HG03439 (cell line): ENCODE measurements at regions not wholly inside any gene's neighbourhood (a gene's known extent, or its start where the extent isn't known, plus 50 kb on each side); places are given as distances from the start of the nearest gene placed in this dataset.

Experiments used
- ATAC-seq: cut with Tn5 transposase; IDR thresholded peaks from one replicate; pipeline ENCODE4 v1.9.1; 2021; ENCODE audit warnings: mild to moderate bottlenecking, moderate library complexity; ENCODE audit not compliant: unreplicated experiment

GRCh38 chr2:19141234-19142004, 217.0 kb downstream of the OSR1 start:
- ATAC-seq = no peak

GRCh38 chr2:19140463-19141208, 217.8 kb downstream of the OSR1 start:
- no peak for ATAC-seq

GRCh38 chr2:19139386-19139785, 219.0 kb downstream of the OSR1 start:
- ATAC-seq = no peak

GRCh38 chr2:19138264-19138825, 220.1 kb downstream of the OSR1 start:
- ATAC-seq = no peak

- ATAC-seq = no peak
Measured at GRCh38 chr2:19137433-19137832, 221.0 kb downstream of the OSR1 start.

- no peak for ATAC-seq
Measured at GRCh38 chr2:19132967-19133366, 225.5 kb downstream of the OSR1 start.

GRCh38 chr2:19131871-19132270, 226.6 kb downstream of the OSR1 start:
- no peak for ATAC-seq

- ATAC-seq = no peak
Measured at GRCh38 chr2:19128148-19128547, 230.3 kb downstream of the OSR1 start.

- ATAC-seq = no peak
Measured at GRCh38 chr2:19127616-19128015, 230.8 kb downstream of the OSR1 start.

GRCh38 chr2:19125901-19126680, 232.3 kb downstream of the OSR1 start:
- no peak for ATAC-seq

GRCh38 chr2:19124135-19124534, 234.3 kb downstream of the OSR1 start:
- no peak for ATAC-seq

GRCh38 chr2:19123556-19123955, 234.9 kb downstream of the OSR1 start:
- ATAC-seq = no peak

GRCh38 chr2:19122220-19122619, 236.2 kb downstream of the OSR1 start:
- no peak for ATAC-seq

- no peak for ATAC-seq
Measured at GRCh38 chr2:19120941-19121750, 237.3 kb downstream of the OSR1 start.

GRCh38 chr2:19120181-19120580, 238.2 kb downstream of the OSR1 start:
- ATAC-seq = no peak

- no peak for ATAC-seq
Measured at GRCh38 chr2:19119326-19120001, 239.0 kb downstream of the OSR1 start.

GRCh38 chr2:19116918-19117317, 241.5 kb downstream of the OSR1 start:
- ATAC-seq = no peak

- ATAC-seq = no peak
Measured at GRCh38 chr2:19114754-19115231, 243.6 kb downstream of the OSR1 start.

- ATAC-seq = no peak
Measured at GRCh38 chr2:19114126-19114525, 244.3 kb downstream of the OSR1 start.

GRCh38 chr2:19111354-19111753, 247.1 kb downstream of the OSR1 start:
- ATAC-seq = no peak
